GM12892 (cell line): ENCODE measurements at regions not wholly inside any gene's neighbourhood (a gene's known extent, or its start where the extent isn't known, plus 50 kb on each side); places are given as distances from the start of the nearest gene placed in this dataset.

Source experiments
- POLR2A ChIP-seq: IDR thresholded peaks from 2 replicates; pipeline ENCODE4 v1.6.1; 2011; ENCODE audit warnings: low read depth, low read length, control low read depth
- POLR2AphosphoS5 ChIP-seq: IDR thresholded peaks from 2 replicates; pipeline ENCODE4 v1.6.1; 2011; ENCODE audit warnings: low read depth, low read length, control low read depth
- TAF1 ChIP-seq: IDR thresholded peaks from 2 replicates; pipeline ENCODE4 v1.6.1; 2011; ENCODE audit warnings: low read depth, mild to moderate bottlenecking, control low read depth, low read length, borderline replicate concordance

DNA sequence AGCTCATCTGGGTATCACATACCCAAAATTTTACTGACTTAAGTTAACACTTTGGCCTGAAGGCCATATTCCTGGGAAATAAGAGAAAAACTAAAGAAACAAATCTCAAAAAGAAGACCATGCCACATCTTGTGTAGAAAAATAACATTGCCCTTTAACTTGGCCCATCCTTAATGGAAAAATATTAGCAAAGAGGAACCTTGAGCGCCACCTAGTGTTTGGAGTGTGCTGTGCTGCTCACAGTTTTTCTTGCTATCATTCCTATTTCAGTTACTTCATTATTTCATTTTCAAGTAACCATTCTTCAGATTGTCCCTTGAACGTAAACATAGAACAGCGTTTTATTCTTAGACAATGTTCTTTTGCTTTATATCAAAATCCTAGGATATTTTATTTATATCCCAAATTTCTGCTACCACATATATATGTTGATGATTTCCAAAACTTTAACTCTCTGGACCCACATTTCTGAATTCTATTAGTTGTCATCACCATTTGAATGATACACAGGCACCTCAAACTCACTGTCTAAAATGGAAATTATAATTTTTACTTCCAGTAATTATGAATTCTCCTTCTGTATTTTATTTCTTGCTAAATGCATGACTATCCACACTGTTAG lies 999.0 kb upstream of the ADGRL3 start:
- TF ChIP-seq TAF1, result no peak
- no peak for TF ChIP-seq POLR2AphosphoS5
- TF ChIP-seq POLR2A, result no peak
